Renal cortical epithelial cell (primary cell): ENCODE measurements at regions not wholly inside any gene's neighbourhood (a gene's known extent, or its start where the extent isn't known, plus 50 kb on each side); places are given as distances from the start of the nearest gene placed in this dataset.

Source experiments
- DNase-seq: peaks from one replicate; pipeline ENCODE4 v3.0.0-alpha.2; 2011; ENCODE audit warnings: low read depth

DNA sequence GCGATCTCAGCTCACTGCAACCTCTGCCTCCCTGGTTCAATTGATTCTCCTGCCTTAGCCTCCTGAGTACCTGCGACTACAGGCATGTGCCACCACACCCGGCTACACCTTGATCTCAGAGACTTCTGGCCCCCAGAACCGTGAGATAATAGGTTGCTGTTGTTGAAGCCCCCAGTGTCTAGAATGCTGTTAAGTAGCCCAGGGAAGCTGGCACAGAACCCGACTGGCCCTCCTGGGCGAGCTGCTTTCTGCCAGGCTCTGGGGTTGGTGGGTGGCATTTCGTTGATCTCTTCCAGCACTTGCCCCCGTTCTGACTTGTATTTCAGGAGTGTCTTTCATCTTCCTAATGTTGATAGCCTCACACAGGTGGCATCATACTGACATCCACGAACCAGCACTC lies 807.1 kb downstream of the CDH9 start:
- DNase-seq: no peak

DNA sequence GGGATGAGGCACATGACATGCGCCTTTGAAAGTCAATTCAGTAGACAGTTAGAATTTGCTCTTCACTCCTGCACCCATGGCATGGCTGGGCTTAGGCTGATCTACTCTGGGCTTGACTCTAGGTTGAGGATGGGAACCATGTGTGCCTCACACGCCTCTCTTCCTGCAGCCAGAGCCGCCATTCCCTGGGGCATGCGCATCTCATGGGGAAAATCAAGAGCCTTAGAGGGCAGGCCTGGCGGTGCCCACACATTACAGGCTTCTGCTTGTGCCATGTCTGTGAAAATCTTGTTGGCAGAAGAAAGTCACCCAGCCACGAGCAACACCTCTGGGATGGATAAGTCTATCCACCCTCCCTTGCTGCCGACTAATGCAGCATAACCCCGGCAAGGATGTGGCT lies 808.5 kb downstream of the CDH9 start:
- no peak for DNase-seq

DNA sequence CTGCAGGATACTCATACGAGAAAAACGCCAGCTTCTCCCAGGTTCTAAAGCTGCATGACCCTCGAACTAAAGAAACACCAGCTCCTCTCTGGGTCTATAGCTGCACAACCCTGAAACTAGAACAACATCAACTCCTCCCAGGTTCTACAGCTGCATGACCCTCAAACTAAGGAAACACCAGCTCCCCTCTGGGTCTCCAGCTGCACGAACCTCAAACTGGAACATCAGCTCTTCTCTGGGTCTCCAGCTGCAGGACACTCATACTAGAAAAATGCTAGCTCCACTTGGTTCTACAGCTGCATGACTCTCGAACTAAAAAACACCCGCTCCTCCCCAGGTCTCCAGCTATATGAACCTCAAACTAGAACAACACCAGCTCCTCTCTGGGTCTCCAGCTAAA lies 811.1 kb downstream of the CDH9 start:
- no peak for DNase-seq

DNA sequence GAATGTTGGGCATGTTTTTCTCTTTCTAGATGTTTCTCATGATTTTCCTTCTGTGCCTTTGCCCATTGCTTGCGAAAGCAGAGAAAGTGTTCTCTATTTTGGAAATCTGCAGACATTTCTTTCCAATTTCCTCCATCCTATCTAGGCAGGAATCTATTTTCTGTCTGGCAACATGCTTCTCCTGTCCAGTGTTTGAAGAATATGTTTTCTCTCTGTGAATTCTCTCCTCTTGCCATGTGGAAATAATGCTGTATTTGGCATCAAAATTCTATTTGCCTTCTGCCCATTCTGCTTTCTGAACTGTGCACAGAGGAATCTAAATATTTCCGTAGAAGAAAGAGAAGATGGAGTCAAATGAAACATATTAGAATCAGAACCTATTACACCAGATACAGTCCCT lies 833.3 kb downstream of the CDH9 start:
- no peak for DNase-seq

DNA sequence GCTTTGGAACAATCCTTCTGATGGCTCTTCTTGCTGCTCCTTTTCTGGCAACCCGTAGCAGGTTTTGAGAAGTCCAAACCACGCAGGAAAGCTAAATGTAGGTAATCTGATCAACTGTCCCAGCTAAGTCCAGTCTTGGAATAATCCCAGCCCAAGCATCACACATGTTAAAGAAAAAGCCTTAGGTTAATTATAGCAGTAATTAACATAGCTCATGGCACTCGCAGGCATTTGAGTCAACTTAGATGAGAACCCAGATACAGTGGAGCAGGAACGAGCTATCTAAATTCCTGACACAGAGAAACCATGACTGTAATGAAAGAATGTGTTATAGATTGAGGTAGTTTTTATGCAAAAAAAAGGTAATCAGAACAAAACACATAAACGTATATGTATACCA lies 844.8 kb downstream of the CDH9 start:
- no peak for DNase-seq

DNA sequence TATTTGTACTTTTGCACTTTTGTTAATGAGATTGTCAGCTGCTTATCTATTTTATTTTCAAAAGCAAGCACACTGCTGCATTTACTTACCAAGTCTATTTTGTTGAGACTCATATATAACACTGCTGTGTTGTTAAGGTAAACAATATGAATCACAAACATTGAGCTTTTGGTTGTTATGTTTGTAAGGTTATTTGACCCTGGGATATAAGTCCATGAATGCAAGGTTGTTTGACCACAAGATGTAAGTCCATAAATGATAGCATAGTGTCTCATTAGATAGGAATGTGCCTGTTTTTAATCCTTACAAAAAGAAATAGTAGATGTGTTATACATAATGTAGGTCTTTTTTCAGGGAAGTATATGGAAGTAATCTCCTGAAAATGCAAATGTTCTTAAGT lies 845.9 kb downstream of the CDH9 start:
- DNase-seq: no peak

DNA sequence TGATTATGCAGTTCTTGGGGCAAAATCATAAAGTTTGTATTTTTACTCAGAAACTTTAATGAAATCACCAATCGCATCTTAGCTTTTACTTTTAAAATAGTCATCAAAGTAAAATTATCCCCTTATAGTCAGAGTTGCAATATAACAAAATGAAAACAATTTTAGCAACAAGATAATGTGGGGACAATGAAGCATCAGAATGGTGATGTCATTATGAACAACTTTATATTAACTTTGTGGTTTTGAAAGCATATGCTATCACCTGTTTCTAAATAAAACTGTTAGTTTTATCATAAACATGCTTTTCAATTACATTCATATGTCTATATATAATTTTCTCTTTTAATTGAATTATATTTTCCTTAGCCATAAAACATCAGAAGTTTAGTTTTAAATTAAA lies 856.8 kb downstream of the CDH9 start:
- no peak for DNase-seq

DNA sequence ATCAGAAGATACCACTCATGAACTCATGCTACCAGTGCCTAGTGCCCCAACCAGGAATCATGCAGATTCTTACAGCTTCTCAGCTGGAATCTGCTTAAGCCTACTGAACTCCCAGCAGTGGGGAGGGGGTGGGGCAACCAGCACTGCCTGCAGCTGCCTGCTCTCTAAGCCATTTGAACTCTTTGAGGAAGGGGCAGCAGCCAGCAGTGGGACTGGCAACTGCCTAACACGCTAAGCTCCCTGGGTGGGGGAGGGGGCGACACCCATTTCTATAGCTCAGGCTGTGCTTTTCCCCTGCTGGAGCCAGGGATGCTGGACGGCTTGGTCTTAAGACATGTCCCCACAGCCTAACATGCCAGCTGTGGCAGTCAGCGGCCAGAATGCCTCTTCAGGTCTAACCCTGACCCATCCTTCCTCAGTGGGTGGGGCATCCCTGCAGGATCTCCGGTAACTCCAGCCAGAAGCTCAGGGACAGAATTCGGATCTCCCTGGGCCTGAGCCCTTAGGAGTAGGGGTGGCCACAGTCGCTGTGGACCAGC lies 889.7 kb downstream of the CDH9 start:
- DNase-seq: no peak

DNA sequence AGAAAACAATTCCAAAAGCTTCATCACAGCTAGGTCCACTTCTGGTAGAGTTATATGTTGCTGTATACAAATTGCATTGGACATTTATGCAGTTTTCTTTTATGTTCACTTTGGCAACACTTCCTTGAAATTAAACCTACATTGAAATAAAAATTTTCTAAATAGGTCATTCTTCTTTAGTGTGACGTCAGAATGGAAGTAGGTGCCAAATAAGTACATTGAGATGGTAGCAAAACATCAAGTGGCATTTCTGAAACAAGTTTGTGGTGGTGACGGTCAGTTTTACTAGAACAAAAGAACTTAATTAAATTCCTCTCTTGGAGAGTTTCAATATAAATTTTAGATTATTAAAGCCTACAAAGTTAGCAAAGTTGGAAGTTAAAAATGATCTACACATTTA lies 895.1 kb downstream of the CDH9 start:
- no peak for DNase-seq

DNA sequence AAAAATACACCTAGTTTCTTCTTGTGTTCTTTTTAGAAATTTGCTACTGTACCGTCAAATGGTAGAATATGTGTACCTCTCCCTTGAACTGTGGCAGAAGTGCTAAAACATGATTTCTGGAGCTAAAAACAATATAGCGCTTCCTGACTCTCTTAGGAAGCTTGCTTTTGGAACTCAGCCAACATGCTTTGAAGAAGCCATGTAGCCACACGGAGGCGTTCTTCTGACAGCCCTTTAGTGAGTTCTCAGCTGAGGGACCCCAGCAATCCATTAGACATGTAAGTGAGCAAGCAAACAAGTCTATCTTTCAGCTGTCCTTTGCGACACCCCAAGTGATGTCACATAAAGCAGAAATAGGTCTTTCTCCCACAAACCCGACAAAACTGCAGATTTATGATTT lies 917.0 kb downstream of the CDH9 start:
- no peak for DNase-seq

DNA sequence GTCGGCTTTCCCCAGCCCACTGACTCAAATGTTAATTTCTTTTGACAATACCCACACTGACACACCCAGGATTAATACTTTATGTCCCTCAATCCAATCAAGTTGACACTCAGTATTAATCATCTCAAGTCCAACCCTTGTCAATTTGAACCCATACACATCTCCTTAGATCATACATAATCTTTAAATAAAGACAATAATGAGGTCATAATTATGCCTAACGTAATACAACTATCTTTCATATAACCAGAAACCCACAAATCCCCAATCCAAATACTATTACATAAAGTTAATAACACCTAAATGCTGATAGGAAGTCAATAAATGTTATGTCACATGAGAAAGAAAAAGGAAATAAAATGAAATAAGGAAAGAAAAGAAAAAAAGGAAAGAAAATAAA lies 934.2 kb downstream of the CDH9 start:
- no peak for DNase-seq

DNA sequence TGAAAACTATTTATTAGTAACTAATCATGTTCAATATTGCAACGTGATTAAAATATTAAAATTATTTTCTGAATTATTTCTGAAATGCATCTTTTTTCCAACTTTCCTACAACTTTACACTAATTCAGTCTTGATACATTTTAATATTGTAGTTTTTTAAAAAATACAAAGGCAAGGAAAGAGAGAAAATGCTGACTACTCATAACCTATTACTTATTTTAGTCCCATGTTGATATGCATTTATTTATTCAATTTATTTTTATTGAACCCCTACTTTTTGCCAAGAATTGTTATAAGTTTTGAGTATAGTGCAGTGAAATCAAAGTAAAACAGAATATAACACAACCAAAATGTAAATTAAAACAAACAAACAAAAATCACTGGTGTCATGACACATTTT lies 978.2 kb downstream of the CDH9 start:
- no peak for DNase-seq

DNA sequence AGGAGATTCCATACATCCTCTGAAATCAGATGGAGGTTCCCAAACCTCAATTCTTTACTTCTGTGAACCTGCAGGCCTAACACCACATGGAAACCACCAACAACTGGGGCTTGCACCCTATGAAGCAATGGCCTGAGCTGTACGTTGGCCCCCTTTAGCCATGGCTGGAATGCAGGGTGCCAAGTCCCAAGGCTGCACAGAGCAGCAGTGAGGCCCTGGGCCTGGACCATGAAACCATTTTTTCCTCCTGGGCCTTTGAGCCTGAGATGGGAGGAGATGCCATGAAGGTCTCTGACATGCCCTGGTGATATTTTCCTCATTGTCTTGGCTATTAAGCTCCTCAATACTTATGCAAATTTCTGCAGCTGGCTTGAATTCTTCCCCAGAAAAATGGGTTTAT lies 983.8 kb downstream of the CDH9 start:
- DNase-seq: no peak

DNA sequence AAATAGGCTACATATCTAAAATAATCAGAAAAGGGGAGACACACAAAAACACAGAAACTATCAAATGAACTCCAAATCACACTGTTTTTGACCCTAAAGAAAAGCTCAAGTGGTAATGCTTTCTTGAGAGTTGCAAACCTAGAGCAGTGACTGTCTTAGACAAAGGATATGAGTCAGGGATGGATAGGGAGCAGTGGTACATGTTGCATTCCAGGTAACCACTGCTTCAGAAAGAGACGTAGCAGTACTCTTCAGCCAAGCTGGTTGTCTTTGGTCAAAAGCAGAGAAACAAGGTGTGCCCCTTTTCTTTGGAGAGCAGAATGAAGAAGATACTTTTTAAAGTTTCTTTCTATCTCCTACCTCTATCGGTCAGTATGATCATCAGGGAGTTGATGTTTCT lies 1003.6 kb downstream of the CDH9 start:
- DNase-seq: no peak

DNA sequence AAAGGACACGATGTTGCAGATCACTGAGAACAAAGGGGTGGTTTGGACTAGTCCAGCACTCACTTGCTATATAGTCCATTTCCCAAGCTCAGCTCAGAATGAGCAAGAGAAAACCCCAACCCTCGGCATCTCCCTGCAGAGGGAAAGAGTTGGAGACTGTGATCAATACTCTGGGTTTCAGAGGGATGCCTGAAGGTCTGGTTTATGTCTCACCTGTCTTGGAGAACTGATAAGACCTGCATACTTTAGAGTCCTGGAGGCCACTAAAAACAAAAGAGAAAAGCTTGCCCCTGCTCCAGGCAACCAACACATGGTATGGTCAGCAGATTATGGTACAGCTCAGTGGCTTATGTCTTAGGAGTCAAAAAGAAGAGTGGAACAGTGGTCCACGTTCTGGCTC lies 1006.9 kb downstream of the CDH9 start:
- no peak for DNase-seq

DNA sequence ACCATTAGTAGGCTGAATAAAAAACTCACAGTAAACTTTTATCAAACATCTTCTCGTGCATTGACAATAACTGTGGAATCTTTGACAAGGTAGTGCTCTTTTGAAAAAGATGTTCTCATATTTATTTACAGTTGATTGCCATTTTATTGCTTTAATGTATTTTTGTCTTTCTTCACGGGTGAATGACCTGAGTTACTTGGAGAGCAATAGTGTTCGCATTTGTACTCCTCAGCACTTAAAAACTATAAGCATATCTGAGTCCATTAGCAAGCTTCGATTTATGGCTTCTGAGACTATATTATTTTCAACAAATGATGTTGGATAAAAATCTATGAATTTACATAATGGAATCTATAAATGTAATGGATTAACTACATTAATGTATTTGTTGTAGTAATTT lies 1012.3 kb downstream of the CDH9 start:
- no peak for DNase-seq

DNA sequence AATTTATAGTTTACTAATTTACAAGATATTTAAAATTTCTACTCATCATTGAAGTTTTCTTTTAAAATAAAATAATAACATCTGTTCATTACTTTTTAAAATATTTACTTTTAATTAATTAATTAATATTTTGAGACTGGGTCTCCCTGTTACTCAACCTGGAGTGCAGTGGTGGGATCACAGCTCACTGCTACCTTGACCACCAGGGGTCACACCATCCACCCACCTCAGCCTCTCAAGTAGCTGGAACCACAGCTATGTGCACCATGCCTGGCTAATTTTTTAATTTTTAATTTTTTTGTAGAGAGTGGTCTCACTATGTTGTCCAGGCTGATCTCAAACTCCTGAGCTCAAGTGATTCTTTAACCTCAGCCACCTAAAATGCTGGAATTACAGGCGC lies 1013.6 kb downstream of the CDH9 start:
- DNase-seq: no peak

DNA sequence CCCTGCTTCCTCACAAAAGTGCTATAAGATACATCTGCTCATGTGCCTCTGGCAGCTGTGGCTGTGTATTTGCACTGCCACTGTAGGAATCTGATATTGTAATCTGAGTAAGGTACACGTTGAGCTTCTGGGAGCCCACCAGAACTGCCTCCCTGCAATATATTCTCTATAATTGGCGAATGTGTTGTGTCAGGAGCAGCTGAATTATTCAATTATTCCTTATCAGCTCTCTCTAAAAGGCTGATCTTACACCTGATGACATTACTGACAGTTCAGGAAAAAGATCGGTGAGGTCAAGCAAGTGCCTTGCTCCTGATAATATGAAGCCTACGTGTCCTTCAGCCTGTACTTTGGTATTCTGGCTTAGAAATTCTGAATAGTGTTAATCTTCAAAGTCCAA lies 1015.0 kb downstream of the CDH9 start:
- DNase-seq: no peak

DNA sequence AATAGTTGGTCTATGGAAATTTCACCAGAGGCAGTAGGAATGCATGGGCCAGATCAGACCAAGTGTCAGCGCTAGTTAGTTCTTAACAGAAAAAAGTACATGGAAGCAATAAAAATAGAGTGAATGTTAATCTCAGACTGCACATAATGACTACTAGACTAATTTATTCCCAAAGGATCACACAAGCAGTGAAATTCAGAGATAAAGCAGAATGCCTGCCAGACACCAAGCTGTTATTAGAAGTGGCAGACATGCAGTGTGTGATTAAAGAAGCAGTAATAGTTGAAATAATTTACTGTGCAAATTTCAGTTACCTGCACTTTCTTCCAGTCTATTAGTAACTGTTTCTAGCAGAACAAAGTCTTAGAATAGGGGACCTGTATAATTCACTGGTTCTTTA lies 1024.2 kb downstream of the CDH9 start:
- no peak for DNase-seq

DNA sequence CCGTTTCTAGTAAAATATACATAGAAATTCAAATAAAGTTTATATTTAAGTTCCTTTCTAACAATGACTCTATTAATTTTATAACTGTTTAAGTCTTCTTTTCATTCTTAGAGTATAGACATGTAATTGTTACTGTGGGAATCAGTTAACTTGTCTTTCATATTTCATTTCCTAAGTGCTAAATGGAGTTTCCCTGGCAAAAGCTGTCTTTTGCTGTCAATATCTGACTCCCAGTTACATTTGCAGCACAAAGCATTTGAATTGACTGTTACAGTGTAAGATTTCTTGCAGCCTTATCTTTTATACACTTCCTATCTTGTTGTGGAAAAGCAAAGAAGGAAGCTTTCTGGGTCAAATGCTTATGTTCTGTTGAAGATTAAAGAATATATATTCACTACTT lies 1026.3 kb downstream of the CDH9 start:
- no peak for DNase-seq

DNA sequence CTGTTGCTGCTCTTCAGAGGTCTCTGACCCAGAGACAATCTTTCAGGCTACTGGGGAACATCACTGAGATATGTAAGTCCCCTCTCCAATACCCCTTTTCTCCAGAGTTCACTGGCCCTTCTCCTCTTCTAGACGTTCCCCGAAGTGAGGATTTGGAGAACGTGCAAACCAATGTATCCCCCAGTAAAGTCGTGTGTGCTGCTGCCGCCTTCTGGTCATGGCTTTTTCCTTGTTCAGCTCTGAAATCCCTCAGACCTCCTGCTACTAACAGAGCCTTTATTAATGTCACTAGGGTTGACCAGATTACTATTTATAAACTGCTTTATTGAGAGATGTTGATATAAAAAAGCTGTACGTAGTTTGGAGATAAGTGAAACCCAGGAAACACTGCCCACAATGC lies 1028.6 kb downstream of the CDH9 start:
- no peak for DNase-seq

DNA sequence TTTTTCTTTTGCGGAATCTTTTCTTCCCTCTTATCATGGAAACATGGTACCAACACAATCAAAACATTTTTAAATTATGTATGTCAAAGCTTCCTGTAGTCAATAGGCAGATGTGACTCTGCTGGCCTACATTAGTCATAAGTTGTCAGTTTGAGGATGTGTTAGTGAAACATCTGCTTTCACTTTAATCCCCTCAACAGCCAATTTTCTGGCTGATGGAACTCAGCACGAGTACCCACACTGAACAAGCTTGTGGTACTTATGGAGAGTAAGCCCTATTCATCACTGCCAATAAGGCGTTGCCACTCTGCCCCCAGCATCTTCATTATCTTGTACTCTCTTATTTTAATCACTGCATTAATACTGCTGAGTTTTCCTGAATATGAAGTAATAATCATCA lies 1034.4 kb downstream of the CDH9 start:
- no peak for DNase-seq

DNA sequence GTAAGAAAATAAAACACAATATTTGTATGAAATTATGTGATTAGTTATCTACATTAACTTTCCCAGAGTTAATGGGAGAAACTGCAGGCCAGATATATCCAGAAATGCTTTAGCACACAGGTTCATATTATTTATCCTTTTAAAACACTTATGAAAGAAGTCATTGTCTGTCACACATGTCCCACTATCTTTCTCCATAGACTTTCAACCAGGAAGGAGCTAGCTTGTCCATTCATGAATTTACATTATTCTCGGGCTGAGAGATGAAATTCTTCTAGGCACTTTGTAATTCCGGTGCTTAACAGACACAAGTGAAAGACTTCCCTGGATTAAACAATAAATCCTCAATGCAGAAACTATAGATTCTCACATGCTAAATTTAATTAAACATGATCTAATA lies 1043.2 kb downstream of the CDH9 start:
- DNase-seq: no peak

DNA sequence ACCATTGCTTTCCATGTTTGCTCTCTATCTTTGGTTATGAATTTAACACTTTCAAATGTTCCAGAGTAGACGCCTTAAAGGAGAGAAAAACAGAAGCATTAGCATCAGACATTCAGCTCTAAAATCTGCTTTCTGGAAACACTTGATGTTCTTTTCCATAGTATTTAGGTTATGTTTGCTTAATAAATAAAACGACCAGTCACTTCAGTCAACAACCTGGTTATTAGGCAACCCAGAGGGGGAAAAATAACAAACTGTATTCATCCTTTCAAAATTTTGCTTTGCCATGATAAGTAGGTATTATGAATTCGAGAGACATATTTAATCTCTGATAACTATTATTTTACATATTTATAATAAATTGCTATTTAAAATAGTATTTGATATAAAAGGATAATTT lies 1044.7 kb downstream of the CDH9 start:
- no peak for DNase-seq

DNA sequence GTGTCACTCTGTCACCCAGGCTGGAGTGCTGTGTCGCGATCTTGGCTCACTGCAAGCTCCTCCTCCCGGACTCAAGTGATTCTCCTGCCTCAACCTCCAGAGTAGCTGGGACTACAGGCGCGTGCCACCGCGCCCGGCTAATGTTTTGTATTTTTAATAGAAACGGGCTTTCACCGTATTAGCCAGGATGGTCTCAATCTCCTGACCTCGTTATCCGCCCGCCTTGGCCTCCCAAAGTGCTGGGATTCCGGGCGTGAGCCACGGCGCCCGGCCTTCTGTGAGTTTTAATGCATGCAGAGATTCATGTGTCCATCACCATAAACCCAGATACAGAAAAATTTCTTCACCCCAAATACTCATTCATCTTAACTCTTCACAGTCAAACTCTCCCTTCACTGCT lies 1046.7 kb downstream of the CDH9 start:
- DNase-seq: no peak
